H1 (cell line): ENCODE measurements at regions not wholly inside any gene's neighbourhood (a gene's known extent, or its start where the extent isn't known, plus 50 kb on each side); places are given as distances from the start of the nearest gene placed in this dataset.

Experiments used
- CTCF ChIA-PET: fragments of 300-600 bp; sonication (Branson Sonifier 250); formaldehyde crosslinking; loops from one replicate; lab custom pipeline; 2021; ENCODE audit not compliant: partially characterized antibody; lab: Charles Lee
- POLR2A ChIA-PET: fragments of 300-600 bp; sonication (Branson Sonifier 250); formaldehyde crosslinking; loops from one replicate; lab custom pipeline; 2021; ENCODE audit warnings: inconsistent platforms; ENCODE audit not compliant: partially characterized antibody; lab: Charles Lee
- DNase-seq, 2 experiments: peaks; one replicate each; pipeline versions ENCODE4 v3.0.0 to v3.0.0-alpha.2; 2010 to 2022; ENCODE audit warnings: low spot score in 2 of 2, low read depth in 1 of 2, mixed read lengths in 1 of 2
- FAIRE-seq: peaks from 2 replicates; lab custom pipeline; 2011; peaks lifted over from hg19 to GRCh38; lab: Jason Lieb, UNC
- H2AFZ ChIP-seq: 2 replicates; pipeline ENCODE4 v1.8.1; 2012; ENCODE audit warnings: low read length, inconsistent platforms
- H2AK5ac ChIP-seq: 2 replicates; pipeline ENCODE4 v1.6.1; 2013; ENCODE audit warnings: low read depth, low read length
- H2BK120ac ChIP-seq: replicated peaks from 2 replicates; pipeline ENCODE3; 2013; ENCODE audit warnings: low read depth, low read length, inconsistent platforms
- H2BK12ac ChIP-seq: 2 replicates; pipeline ENCODE4 v1.6.1; 2013; ENCODE audit warnings: low read depth, low read length
- H2BK15ac ChIP-seq: 2 replicates; pipeline ENCODE4 v1.6.1; 2013; ENCODE audit warnings: low read length
- H2BK20ac ChIP-seq: 2 replicates; pipeline ENCODE4 v1.6.1; 2013; ENCODE audit warnings: low read length
- H2BK5ac ChIP-seq: 2 replicates; pipeline ENCODE4 v1.6.1; 2013; ENCODE audit warnings: low read depth, low read length
- H3K14ac ChIP-seq: 2 replicates; pipeline ENCODE4 v1.6.1; 2013; ENCODE audit warnings: inconsistent platforms; ENCODE audit not compliant: insufficient read length
- H3K18ac ChIP-seq: 2 replicates; pipeline ENCODE4 v1.6.1; 2013; ENCODE audit warnings: low read length; ENCODE audit errors: extremely low read depth
- H3K23ac ChIP-seq: 2 replicates; pipeline ENCODE4 v1.6.1; 2013; ENCODE audit warnings: inconsistent platforms; ENCODE audit not compliant: insufficient read length
- H3K23me2 ChIP-seq: 2 replicates; pipeline ENCODE4 v1.6.1; 2013; ENCODE audit warnings: low read depth, low read length
- H3K27ac ChIP-seq: 2 replicates; pipeline ENCODE4 v1.6.1; 2011; ENCODE audit warnings: low read depth, low read length, inconsistent platforms
- H3K27me3 ChIP-seq, 4 experiments: replicated peaks in 1 of 4; 1 replicate in 1 of 4; 2 replicates in 3 of 4; pipeline versions ENCODE4 v1.6.1 to v1.8.1; 2011 to 2013; ENCODE audit warnings: low read length in 3 of 4, mild to moderate bottlenecking in 3 of 4, inconsistent platforms in 2 of 4, mixed read lengths in 2 of 4, moderate library complexity in 1 of 4; ENCODE audit not compliant: control insufficient read depth in 3 of 4, insufficient read depth in 3 of 4; ENCODE audit errors: extremely low read depth in 1 of 4
- H3K36me3 ChIP-seq, 4 experiments: 2 replicates each; pipeline versions ENCODE4 v1.6.1 to v1.8.1; 2011 to 2013; ENCODE audit warnings: mild to moderate bottlenecking in 4 of 4, low read length in 3 of 4, moderate library complexity in 2 of 4, control low read depth in 1 of 4, inconsistent platforms in 1 of 4; ENCODE audit not compliant: insufficient read depth in 4 of 4, control insufficient read depth in 2 of 4
- H3K4ac ChIP-seq: replicated peaks from 2 replicates; pipeline ENCODE3; 2013; ENCODE audit warnings: low read length, low read depth, mixed read lengths, inconsistent platforms; ENCODE audit not compliant: insufficient read length
- H3K4me1 ChIP-seq, 4 experiments: replicated peaks in 1 of 4; 1 replicate in 1 of 4; 2 replicates in 3 of 4; pipeline versions ENCODE4 v1.6.1 to v1.8.1; 2011 to 2013; ENCODE audit warnings: low read length in 3 of 4, inconsistent platforms in 2 of 4, mixed read lengths in 1 of 4; ENCODE audit not compliant: insufficient read depth in 4 of 4, control insufficient read depth in 3 of 4
- H3K4me2 ChIP-seq, 2 experiments: 2 replicates each; pipeline versions ENCODE4 v1.6.1 to v1.8.1; 2011 to 2013; ENCODE audit warnings: low read depth in 2 of 2, low read length in 2 of 2, control low read depth in 1 of 2, inconsistent platforms in 1 of 2, mild to moderate bottlenecking in 1 of 2; ENCODE audit not compliant: insufficient read depth in 1 of 2
- H3K4me3 ChIP-seq, 4 experiments: fragments of 200-600, 300-600 bp in 1 of 4; sonication (generic), shearing (Covaris generic), sonication (Bioruptor Twin) in 1 of 4; 2 replicates each; pipeline versions ENCODE4 v1.5.1 to v1.8.1; 2011 to 2016; ENCODE audit warnings: low read length in 4 of 4, low read depth in 3 of 4, control low read depth in 2 of 4, inconsistent platforms in 2 of 4, mild to moderate bottlenecking in 2 of 4, mixed read lengths in 1 of 4, moderate library complexity in 1 of 4; ENCODE audit not compliant: insufficient read depth in 2 of 4; ENCODE audit errors: extremely low read depth in 1 of 4
- H3K56ac ChIP-seq: replicated peaks from 2 replicates; pipeline ENCODE3; 2013; ENCODE audit warnings: low read depth, mild to moderate bottlenecking, mixed read lengths, low read length, inconsistent platforms; ENCODE audit not compliant: insufficient read length
- H3K79me1 ChIP-seq: 2 replicates; pipeline ENCODE4 v1.6.1; 2013; ENCODE audit warnings: low read depth, low read length, control low read depth
- H3K79me2 ChIP-seq, 2 experiments: 2 replicates each; pipeline versions ENCODE4 v1.6.1 to v1.8.1; 2012 to 2013; ENCODE audit warnings: low read length in 2 of 2, mild to moderate bottlenecking in 2 of 2, inconsistent platforms in 1 of 2; ENCODE audit not compliant: insufficient read depth in 2 of 2, control insufficient read depth in 1 of 2
- H3K9ac ChIP-seq, 4 experiments: replicated peaks in 1 of 4; 1 replicate in 1 of 4; 2 replicates in 3 of 4; pipeline versions ENCODE4 v1.6.1 to v1.8.1; 2011 to 2013; ENCODE audit warnings: low read depth in 3 of 4, low read length in 3 of 4, control low read depth in 2 of 4, mild to moderate bottlenecking in 2 of 4, moderate library complexity in 2 of 4, inconsistent platforms in 1 of 4; ENCODE audit errors: extremely low read depth in 1 of 4
- H3K9me3 ChIP-seq, 2 experiments: 2 replicates each; pipeline versions ENCODE4 v1.6.1 to v1.8.1; 2012 to 2013; ENCODE audit warnings: mild to moderate bottlenecking in 2 of 2, moderate library complexity in 2 of 2, control low read depth in 1 of 2, inconsistent platforms in 1 of 2, low read depth in 1 of 2, low read length in 1 of 2, mixed read lengths in 1 of 2; ENCODE audit not compliant: insufficient read depth in 2 of 2
- H4K20me1 ChIP-seq, 2 experiments: replicated peaks in 1 of 2; 2 replicates each; pipeline versions ENCODE3 to v1.8.1; 2011 to 2013; ENCODE audit warnings: inconsistent platforms in 2 of 2, low read length in 2 of 2, mild to moderate bottlenecking in 1 of 2; ENCODE audit not compliant: insufficient read depth in 2 of 2, control insufficient read depth in 1 of 2
- H4K5ac ChIP-seq: 2 replicates; pipeline ENCODE4 v1.6.1; 2013; ENCODE audit warnings: low read length, low read depth, mixed read lengths, inconsistent platforms; ENCODE audit not compliant: insufficient read length
- H4K8ac ChIP-seq: 2 replicates; pipeline ENCODE4 v1.8.0; 2013; ENCODE audit warnings: mild to moderate bottlenecking, moderate library complexity, low read length, inconsistent platforms; ENCODE audit not compliant: insufficient read depth; ENCODE audit errors: extremely low read depth
- H4K91ac ChIP-seq: replicated peaks from 2 replicates; pipeline ENCODE3; 2013; ENCODE audit warnings: low read length, mixed read lengths, inconsistent platforms; ENCODE audit not compliant: insufficient read length
- POU5F1 ChIP-seq: IDR thresholded peaks from 2 replicates; pipeline ENCODE4 v1.6.1; 2011; ENCODE audit warnings: low read depth, mild to moderate bottlenecking, low read length, moderate library complexity
- WGBS, 2 experiments: shearing (Covaris generic) in 1 of 2; methylation state at CpG; one replicate each; pipeline versions ENCODE4 v1.1.6 to v1.1.7; 2013 to 2015; ENCODE audit warnings: low lambda C conversion rate in 2 of 2, mixed read lengths in 2 of 2, inconsistent platforms in 1 of 2, low coverage in 1 of 2, missing lambda C conversion rate in 1 of 2; ENCODE audit not compliant: insufficient replicate concordance in 2 of 2, insufficient coverage in 1 of 2, insufficient read length in 1 of 2; ENCODE audit errors: extremely low coverage in 1 of 2, missing lambda C conversion rate in 1 of 2; 5-methylcytosine and 5-hydroxymethylcytosine counted together

GRCh38 chr10:124176349-124177179 is 83.2 kb upstream of the CHST15 start:
- Histone ChIP-seq H3K27me3 (no peaks in the 10 kb centered on the region), H3K9ac (no peak overlapping the region), H3K4me2 (no peak overlapping the region), H4K5ac (no peak overlapping the region), H3K79me1 (no peaks in the 10 kb centered on the region), H2BK5ac (no peak overlapping the region), H3K79me2 (no peaks in the 10 kb centered on the region), H2BK15ac (0 out of 2 replicates have a peak overlapping the region, but pooled peaks have one; percentile 8), H2BK20ac (no peak overlapping the region), H3K4me3 (no peak overlapping the region), H3K27ac (no peak overlapping the region), H3K23me2 (no peaks in the 10 kb centered on the region), H2AK5ac (no peak overlapping the region), H2BK120ac (no peak overlapping the region), H3K23ac (no peak overlapping the region), H3K36me3 (no peaks in the 10 kb centered on the region), H3K9me3 (no peaks in the 10 kb centered on the region), H2BK12ac (no peak overlapping the region), H4K91ac (no peak overlapping the region), H4K20me1 (no peaks in the 10 kb centered on the region), H3K4me1 (no peaks in the 10 kb centered on the region; a peak in 2 of 7 replicates), H3K14ac (no peak overlapping the region), H3K18ac (no peak overlapping the region), H3K4ac (no peak overlapping the region), H2AFZ (no peak overlapping the region), H3K56ac (no peak overlapping the region), H4K8ac (peak overlapping the region; percentile 31; the same call in 1 of the 2 replicates)
- ChIA-PET CTCF (interaction anchor here (0.6 to 1.1 kb wide), 4 partner anchors 16 to 168 kb away, joined by 3 to 5 read pairs (median 3); no protein-coding TSS in a partner anchor), POLR2A (interaction anchor here (1.3 kb wide), 1 partner anchor 8 kb away, joined by 3 read pairs; no protein-coding TSS in a partner anchor)
- FAIRE-seq, result no peak
- DNase-seq, result peak in 1 of 2 experiments; percentile 37
- 92% methylated on average over 15 of the region's 15 CpGs; no CpG with 5 or more reads in 1 of the 2 experiments for WGBS, 2 experiments
- no peak for TF ChIP-seq POU5F1
